Heart right ventricle (tissue), 16 donors: ENCODE measurements at regions not wholly inside any gene's neighbourhood (a gene's known extent, or its start where the extent isn't known, plus 50 kb on each side); places are given as distances from the start of the nearest gene placed in this dataset.

Experiments
- ATAC-seq, 8 donors: fragments of 200-7000 bp; cut with Tn5 transposase; one replicate each; pipeline ENCODE4 v1.9.1; 2020; ENCODE audit warnings: mild to moderate bottlenecking in 8 of 8, moderate library complexity in 8 of 8, moderate number of reproducible peaks in 1 of 8
- DNase-seq, 2 donors: peaks; one replicate each; pipeline ENCODE4 v3.0.0-alpha.2; 2020
- H3K27ac ChIP-seq, 10 donors: fragments of 200-600 bp; sonication (generic) in 2 of 10; one replicate each; pipeline versions ENCODE4 v1.5.0 to v1.8.0; 2020 to 2022; ENCODE audit warnings: mild to moderate bottlenecking in 3 of 10
- H3K27me3 ChIP-seq, 7 donors: fragments of 200-600 bp; one replicate each; pipeline ENCODE4 v1.8.0; 2021 to 2022; ENCODE audit warnings: mild to moderate bottlenecking in 2 of 7
- H3K36me3 ChIP-seq, 9 donors: fragments of 200-600 bp; sonication (generic) in 1 of 9; one replicate each; pipeline versions ENCODE4 v1.5.0 to v1.8.0; 2020 to 2022; ENCODE audit warnings: mild to moderate bottlenecking in 2 of 9
- H3K4me1 ChIP-seq, 9 donors: fragments of 200-600 bp; sonication (generic) in 1 of 9; one replicate each; pipeline versions ENCODE4 v1.5.0 to v1.8.0; 2020 to 2022; ENCODE audit warnings: mild to moderate bottlenecking in 4 of 9
- H3K4me3 ChIP-seq, 10 donors: fragments of 200-600 bp; sonication (generic) in 2 of 10; one replicate each; pipeline versions ENCODE4 v1.5.0 to v1.8.0; 2020 to 2022; ENCODE audit warnings: mild to moderate bottlenecking in 7 of 10, moderate library complexity in 2 of 10
- H3K9me3 ChIP-seq, 11 donors: fragments of 200-600 bp in 10 of 11; sonication (generic) in 2 of 11; one replicate each; pipeline versions ENCODE4 v1.5.0 to v1.8.0; 2013 to 2022; ENCODE audit warnings: mild to moderate bottlenecking in 2 of 11, control low read depth in 1 of 11, moderate library complexity in 1 of 11
- WGBS, 2 donors: extraction: QIAGEN DNeasy Blood & Tissue Kit; methylation state at CpG; one replicate each; pipeline ENCODE4 v1.1.7; 2013; ENCODE audit warnings: inconsistent platforms in 1 of 2; 5-methylcytosine and 5-hydroxymethylcytosine counted together
- intact Hi-C, 10 donors: fragments of 100-400 bp; cut with DNase I; formaldehyde crosslinking; loops; one replicate each; pipeline versions ENCODE4 v1.11.1 to v1.14.2; 2022
- TF ChIP-seq, protein P1 (sequence below), 9 donors: fragments of 200-600 bp; sonication (generic) in 2 of 9; IDR thresholded peaks; one replicate each; pipeline versions ENCODE4 v1.5.0 to v1.8.0; 2021 to 2022; ENCODE audit warnings: antibody characterized with exemption in 9 of 9, mild to moderate bottlenecking in 5 of 9, moderate library complexity in 1 of 9
- donor health status: Arrhythmogenic right ventricular cardiomyopathy.
- donor health status: ischemic (EF 13 %, LVEDD 7.1; RV severe dilation, severe dysfunction).
- donor health status: healthy with polysubstance abuse.
- donor health status: DM: no; HTN: yes; CAD: no.
- donor health status: DM: no; HTN: no; CAD: no.
- donor health status: ischemic (EF 25% LVEDD 6.9; RV normal size, moderate dysfunction).
- donor health status: ischemic (EF 25% LVEDD 5.7; RV mildly dilated, moderate dysfunction).
- donor health status: healthy.
- donor health status: DM: yes; HTN: yes; CAD: no.
- donor health status: Ischemic cardiomyopathy.
- donor health status: ischemic (EF 35%, LVEDD 5.7; RV mildly dilated, moderate dysfunction).
- donor health status: nonischemic (EF 11% LVEDD 7.7; RV severe dilation, severe dysfunction).
- donor health status: DM: yes; HTN: yes; CAD: no.
- donor health status: PGD.
- donor health status: ischemic (EF 29% LVEDD 5.4; RV normal size, mild dysfunction).
- donor health status: nonischemic (EF 23%, LVEDD 6.1; RV moderate dilation, normal function).

GRCh38 chr9:74125941-74126340 lies 371.2 kb upstream of the RORB start:
- Histone ChIP-seq H3K9me3 (peaks cover 0 to 7% (median 0%) of the 10 kb centered on the region in 11 donors), H3K36me3 (no peaks in the 10 kb centered on the region), H3K4me3 (no peak overlapping the region), H3K27ac (no peak overlapping the region), H3K27me3 (no peaks in the 10 kb centered on the region), H3K4me1 (no peaks in the 10 kb centered on the region)
- TF ChIP-seq, protein P1, sequence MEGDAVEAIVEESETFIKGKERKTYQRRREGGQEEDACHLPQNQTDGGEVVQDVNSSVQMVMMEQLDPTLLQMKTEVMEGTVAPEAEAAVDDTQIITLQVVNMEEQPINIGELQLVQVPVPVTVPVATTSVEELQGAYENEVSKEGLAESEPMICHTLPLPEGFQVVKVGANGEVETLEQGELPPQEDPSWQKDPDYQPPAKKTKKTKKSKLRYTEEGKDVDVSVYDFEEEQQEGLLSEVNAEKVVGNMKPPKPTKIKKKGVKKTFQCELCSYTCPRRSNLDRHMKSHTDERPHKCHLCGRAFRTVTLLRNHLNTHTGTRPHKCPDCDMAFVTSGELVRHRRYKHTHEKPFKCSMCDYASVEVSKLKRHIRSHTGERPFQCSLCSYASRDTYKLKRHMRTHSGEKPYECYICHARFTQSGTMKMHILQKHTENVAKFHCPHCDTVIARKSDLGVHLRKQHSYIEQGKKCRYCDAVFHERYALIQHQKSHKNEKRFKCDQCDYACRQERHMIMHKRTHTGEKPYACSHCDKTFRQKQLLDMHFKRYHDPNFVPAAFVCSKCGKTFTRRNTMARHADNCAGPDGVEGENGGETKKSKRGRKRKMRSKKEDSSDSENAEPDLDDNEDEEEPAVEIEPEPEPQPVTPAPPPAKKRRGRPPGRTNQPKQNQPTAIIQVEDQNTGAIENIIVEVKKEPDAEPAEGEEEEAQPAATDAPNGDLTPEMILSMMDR (IDR thresholded peaks at IDR 0.05) = no peak
- 57 to 58% methylated on average over 5 of the region's 5 CpGs for WGBS, 2 donors
- DNase-seq (no peak), ATAC-seq (no peak)
- intact Hi-C loops = loop anchor here in 1 of 10 donors (10.0 kb wide), 1 partner anchor 489 kb away; no protein-coding TSS in a partner anchor

DNA sequence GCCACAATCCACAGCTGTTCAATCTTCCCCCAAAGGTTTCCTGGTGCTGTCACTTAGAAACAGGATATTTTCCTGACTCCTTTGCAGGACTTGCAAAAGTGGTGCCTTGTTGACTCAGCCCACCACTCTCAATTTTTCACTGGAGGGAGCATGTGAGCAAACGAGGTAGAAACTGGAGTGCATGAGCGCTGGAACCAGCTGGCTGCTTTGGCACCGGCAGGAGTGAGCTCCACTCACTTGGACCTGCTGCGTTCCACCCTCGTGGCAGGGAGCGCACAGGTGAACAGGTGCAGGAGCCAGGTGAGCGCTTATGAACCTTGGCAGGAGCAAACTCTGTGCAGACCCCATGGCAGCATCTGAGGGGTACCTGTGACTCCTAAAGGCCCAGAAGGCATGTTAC lies 364.1 kb upstream of the RORB start:
- ATAC-seq = no peak

GRCh38 chr9:74133921-74134320 lies 363.2 kb upstream of the RORB start:
- H3K9me3 ChIP-seq = no peaks in the 10 kb centered on the region
- DNase-seq = no peak
- no peak overlapping the region for H3K27ac ChIP-seq
- intact Hi-C loops = loop anchor here in 1 of 10 donors (10.0 kb wide), 1 partner anchor 51 kb away; no protein-coding TSS in a partner anchor
- 88% methylated on average over 6 of the region's 6 CpGs for WGBS, 2 donors
- no peak for ATAC-seq
- no peaks in the 10 kb centered on the region for H3K36me3 ChIP-seq
- no peaks in the 10 kb centered on the region for H3K4me1 ChIP-seq
- no peaks in the 10 kb centered on the region for H3K27me3 ChIP-seq
- TF ChIP-seq, protein P1 (IDR thresholded peaks at IDR 0.05) = no peak
- no peak overlapping the region for H3K4me3 ChIP-seq

More for the DNA sequence above, 364.1 kb upstream of the RORB start:
- H3K27ac ChIP-seq = no peak overlapping the region
- no peaks in the 10 kb centered on the region for H3K4me1 ChIP-seq
- no peak for DNase-seq
- intact Hi-C loops = loop anchor here in 1 of 10 donors (10.0 kb wide), 1 partner anchor 52 kb away; no protein-coding TSS in a partner anchor
- H3K9me3 ChIP-seq = no peaks in the 10 kb centered on the region
- H3K27me3 ChIP-seq = no peaks in the 10 kb centered on the region
- WGBS, 2 donors = 77 to 83% methylated on average over 7 of the region's 7 CpGs
- no peak overlapping the region for H3K4me3 ChIP-seq
- no peaks in the 10 kb centered on the region for H3K36me3 ChIP-seq
- TF ChIP-seq, protein P1 (IDR thresholded peaks at IDR 0.05) = no peak

- no peaks in the 10 kb centered on the region for H3K36me3 ChIP-seq
- H3K9me3 ChIP-seq = peaks cover 0 to 8% (median 0%) of the 10 kb centered on the region in 11 donors
- H3K27ac ChIP-seq = no peak overlapping the region
- TF ChIP-seq, protein P1 (IDR thresholded peaks at IDR 0.05) = no peak
- intact Hi-C loops = loop anchor here in 1 of 10 donors (10.0 kb wide), 1 partner anchor 47 kb away; no protein-coding TSS in a partner anchor
- DNase-seq (no peak), ATAC-seq (no peak)
- H3K27me3 ChIP-seq = no peaks in the 10 kb centered on the region
- H3K4me1 ChIP-seq = no peaks in the 10 kb centered on the region
- H3K4me3 ChIP-seq = no peak overlapping the region
- WGBS, 2 donors = 78 to 80% methylated on average over 2 of the region's 2 CpGs
Observed at GRCh38 chr9:74138182-74138581, 359.0 kb upstream of the RORB start.
